ENCODE measurements at regions not wholly inside any gene's neighbourhood (a gene's known extent, or its start where the extent isn't known, plus 50 kb on each side); places are given as distances from the start of the nearest gene placed in this dataset.

DNA sequence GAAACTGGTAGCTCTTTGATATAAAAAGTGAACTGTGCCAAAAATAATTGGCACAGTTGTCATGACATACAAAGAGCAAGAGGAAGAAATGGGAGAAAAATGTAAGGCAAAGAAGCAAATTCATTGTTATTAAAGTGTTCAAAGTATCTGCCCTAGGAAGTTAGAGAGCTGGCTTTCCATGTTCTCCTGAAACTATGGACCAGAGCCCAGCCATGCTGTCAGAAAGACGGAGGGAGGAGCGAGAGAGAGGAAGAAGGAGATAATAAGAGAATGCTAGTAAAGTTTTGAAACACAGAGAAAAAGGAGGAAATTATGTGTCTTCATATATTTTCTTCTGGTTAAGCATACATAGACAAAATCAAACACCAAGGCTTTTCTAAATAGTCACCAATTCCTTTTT lies 78.1 kb upstream of the PELI2 start:
- Histone ChIP-seq H3K27me3 (ENCODE audit: control insufficient read depth, insufficient read depth, low read length) (peaks cover 6% of the 10 kb centered on the region), H3K4me3 (replicated peaks in 1 of 4; ENCODE audit: control extremely low read depth in 1 of 4, insufficient read depth in 1 of 4, low read depth in 3 of 4, low read length in 4 of 4) (no peak overlapping the region), H3K79me2 (ENCODE audit: control insufficient read depth, insufficient read depth, low read length) (no peaks in the 10 kb centered on the region), H4K20me1 (ENCODE audit: control insufficient read depth, extremely low read depth, insufficient read depth, low read length) (no peaks in the 10 kb centered on the region), H3K9me3 (ENCODE audit: control insufficient read depth, insufficient read depth, low read depth, low read length) (no peaks in the 10 kb centered on the region), H3K4me1 (ENCODE audit: control insufficient read depth, extremely low read depth, insufficient read depth, low read length) (no peaks in the 10 kb centered on the region), H3K27ac (ENCODE audit: insufficient read depth, low read length) (no peak overlapping the region), H3K9ac (ENCODE audit: insufficient read depth, low read length) (no peak overlapping the region), H2AFZ (ENCODE audit: low read length) (no peak overlapping the region), H3K4me2 (ENCODE audit: extremely low read depth, insufficient read depth, low read length) (no peak overlapping the region), H3K36me3 (ENCODE audit: control insufficient read depth, insufficient read depth, low read length) (no peaks in the 10 kb centered on the region)
- TF ChIP-seq, protein P1, sequence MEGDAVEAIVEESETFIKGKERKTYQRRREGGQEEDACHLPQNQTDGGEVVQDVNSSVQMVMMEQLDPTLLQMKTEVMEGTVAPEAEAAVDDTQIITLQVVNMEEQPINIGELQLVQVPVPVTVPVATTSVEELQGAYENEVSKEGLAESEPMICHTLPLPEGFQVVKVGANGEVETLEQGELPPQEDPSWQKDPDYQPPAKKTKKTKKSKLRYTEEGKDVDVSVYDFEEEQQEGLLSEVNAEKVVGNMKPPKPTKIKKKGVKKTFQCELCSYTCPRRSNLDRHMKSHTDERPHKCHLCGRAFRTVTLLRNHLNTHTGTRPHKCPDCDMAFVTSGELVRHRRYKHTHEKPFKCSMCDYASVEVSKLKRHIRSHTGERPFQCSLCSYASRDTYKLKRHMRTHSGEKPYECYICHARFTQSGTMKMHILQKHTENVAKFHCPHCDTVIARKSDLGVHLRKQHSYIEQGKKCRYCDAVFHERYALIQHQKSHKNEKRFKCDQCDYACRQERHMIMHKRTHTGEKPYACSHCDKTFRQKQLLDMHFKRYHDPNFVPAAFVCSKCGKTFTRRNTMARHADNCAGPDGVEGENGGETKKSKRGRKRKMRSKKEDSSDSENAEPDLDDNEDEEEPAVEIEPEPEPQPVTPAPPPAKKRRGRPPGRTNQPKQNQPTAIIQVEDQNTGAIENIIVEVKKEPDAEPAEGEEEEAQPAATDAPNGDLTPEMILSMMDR (conservative IDR thresholded peaks at IDR 0.05 in 1 of 2, IDR thresholded peaks at IDR 0.05 in 1 of 2; ENCODE audit: low read depth in 1 of 2, low read length in 2 of 2): no peak
- TF ChIP-seq EZH2 (IDR thresholded peaks at IDR 0.05; ENCODE audit: low read length, missing control alignments): no peak
- DNase-seq (ENCODE audit: low read depth in 2 of 2): no peak

DNA sequence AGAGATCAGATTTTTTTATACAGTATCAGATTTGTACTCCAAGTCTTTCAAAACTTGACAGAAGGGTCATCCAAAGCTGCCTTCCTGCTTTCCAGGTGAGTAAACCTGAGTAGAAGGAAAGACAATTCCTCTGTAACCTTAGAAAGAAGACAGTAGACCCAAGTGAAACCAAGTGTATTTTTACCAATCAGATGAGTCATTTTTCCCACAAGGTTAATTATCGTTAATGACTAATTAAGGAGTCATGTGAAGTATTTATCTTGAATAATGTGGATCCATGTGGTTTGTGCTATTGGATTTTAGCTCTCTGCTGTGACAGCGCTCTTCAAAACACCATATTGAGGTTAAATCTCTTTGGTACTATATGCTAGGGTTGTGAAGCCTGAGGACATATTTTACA lies 74.0 kb upstream of the PELI2 start:
- no peak for TF ChIP-seq EZH2 (IDR thresholded peaks at IDR 0.05; ENCODE audit: low read length, missing control alignments)
- TF ChIP-seq, protein P1 (conservative IDR thresholded peaks at IDR 0.05 in 1 of 2, IDR thresholded peaks at IDR 0.05 in 1 of 2; ENCODE audit: low read depth in 1 of 2, low read length in 2 of 2): no peak
- H4K20me1 ChIP-seq (ENCODE audit: control insufficient read depth, extremely low read depth, insufficient read depth, low read length): no peaks in the 10 kb centered on the region
- no peak overlapping the region for H3K4me3 ChIP-seq (replicated peaks in 1 of 4; ENCODE audit: control extremely low read depth in 1 of 4, insufficient read depth in 1 of 4, low read depth in 3 of 4, low read length in 4 of 4)
- no peak overlapping the region for H3K27ac ChIP-seq (ENCODE audit: insufficient read depth, low read length)
- H2AFZ ChIP-seq (ENCODE audit: low read length): no peak overlapping the region
- no peak overlapping the region for H3K9ac ChIP-seq (ENCODE audit: insufficient read depth, low read length)
- H3K27me3 ChIP-seq (ENCODE audit: control insufficient read depth, insufficient read depth, low read length): peaks cover 4% of the 10 kb centered on the region
- H3K4me2 ChIP-seq (ENCODE audit: extremely low read depth, insufficient read depth, low read length): no peak overlapping the region
- no peaks in the 10 kb centered on the region for H3K4me1 ChIP-seq (ENCODE audit: control insufficient read depth, extremely low read depth, insufficient read depth, low read length)
- H3K9me3 ChIP-seq (ENCODE audit: control insufficient read depth, insufficient read depth, low read depth, low read length): no peaks in the 10 kb centered on the region
- no peaks in the 10 kb centered on the region for H3K36me3 ChIP-seq (ENCODE audit: control insufficient read depth, insufficient read depth, low read length)
- peak in 1 of 2 donors; percentile 21 for DNase-seq (ENCODE audit: low read depth in 2 of 2)
- H3K79me2 ChIP-seq (ENCODE audit: control insufficient read depth, insufficient read depth, low read length): no peaks in the 10 kb centered on the region

DNA sequence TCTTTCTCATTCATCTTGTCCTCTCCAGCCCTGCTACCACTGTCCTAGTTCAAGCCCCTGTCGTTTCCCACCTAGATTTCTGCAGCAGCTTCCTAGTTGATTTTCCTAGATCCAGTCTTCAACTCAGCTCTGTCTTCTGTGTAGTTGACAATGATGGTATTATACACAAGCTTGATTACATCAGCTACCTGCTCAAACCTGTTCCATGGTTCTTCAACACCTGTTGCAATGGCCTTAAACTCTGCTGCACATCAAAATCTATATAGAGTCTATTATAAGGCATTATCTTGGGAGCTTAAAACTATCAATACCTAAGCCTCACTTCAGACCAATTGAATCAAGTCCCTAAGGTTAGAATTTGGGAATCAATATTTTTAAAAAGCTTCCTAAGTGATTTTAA lies 71.7 kb upstream of the PELI2 start:
- Histone ChIP-seq H3K9me3 (ENCODE audit: control insufficient read depth, insufficient read depth, low read depth, low read length) (no peaks in the 10 kb centered on the region), H3K27ac (ENCODE audit: insufficient read depth, low read length) (no peak overlapping the region), H2AFZ (ENCODE audit: low read length) (no peak overlapping the region), H3K4me1 (ENCODE audit: control insufficient read depth, extremely low read depth, insufficient read depth, low read length) (no peaks in the 10 kb centered on the region), H3K27me3 (ENCODE audit: control insufficient read depth, insufficient read depth, low read length) (peaks cover 4% of the 10 kb centered on the region), H3K79me2 (ENCODE audit: control insufficient read depth, insufficient read depth, low read length) (no peaks in the 10 kb centered on the region), H3K4me3 (replicated peaks in 1 of 4; ENCODE audit: control extremely low read depth in 1 of 4, insufficient read depth in 1 of 4, low read depth in 3 of 4, low read length in 4 of 4) (no peak overlapping the region), H3K4me2 (ENCODE audit: extremely low read depth, insufficient read depth, low read length) (no peak overlapping the region), H4K20me1 (ENCODE audit: control insufficient read depth, extremely low read depth, insufficient read depth, low read length) (no peaks in the 10 kb centered on the region), H3K36me3 (ENCODE audit: control insufficient read depth, insufficient read depth, low read length) (no peaks in the 10 kb centered on the region), H3K9ac (ENCODE audit: insufficient read depth, low read length) (no peak overlapping the region)
- DNase-seq (ENCODE audit: low read depth in 2 of 2): no peak
- TF ChIP-seq, protein P1 (conservative IDR thresholded peaks at IDR 0.05 in 1 of 2, IDR thresholded peaks at IDR 0.05 in 1 of 2; ENCODE audit: low read depth in 1 of 2, low read length in 2 of 2): no peak
- TF ChIP-seq EZH2 (IDR thresholded peaks at IDR 0.05; ENCODE audit: low read length, missing control alignments): no peak
